ENCODE measurements at regions not wholly inside any gene's neighbourhood (a gene's known extent, or its start where the extent isn't known, plus 50 kb on each side); places are given as distances from the start of the nearest gene placed in this dataset.

DNA sequence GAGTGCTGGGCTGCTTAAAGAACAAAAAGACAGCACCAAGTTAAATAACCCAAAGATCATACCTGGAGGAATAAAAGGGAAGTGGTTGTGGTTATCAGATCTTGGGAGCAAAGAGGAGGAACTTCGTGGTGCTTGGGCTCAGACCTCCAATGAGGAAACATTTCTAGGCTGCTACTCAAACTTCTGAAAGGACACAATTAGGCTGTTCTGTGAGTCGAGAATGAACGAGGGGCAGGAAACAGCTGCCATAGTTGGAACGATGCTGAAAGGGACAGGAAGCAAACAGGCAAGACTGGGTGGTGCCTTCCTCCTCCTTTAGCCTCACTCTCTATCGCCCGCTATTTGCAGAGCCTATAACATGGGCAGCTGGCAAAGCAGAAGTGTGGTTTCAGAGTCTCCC lies 276.3 kb upstream of the ARRDC4 start:
- TF ChIP-seq ZNF274 (IDR thresholded peaks at IDR 0.05; ENCODE audit: low read depth, low read length), result no peak
- TF ChIP-seq YY1 (IDR thresholded peaks at IDR 0.05; ENCODE audit: insufficient read depth, insufficient read length), result no peak
- TF ChIP-seq SUZ12 (IDR thresholded peaks at IDR 0.05; ENCODE audit: extremely low read depth, insufficient read depth, insufficient read length), result no peak
